HL-60 (cell line): ENCODE measurements at regions not wholly inside any gene's neighbourhood (a gene's known extent, or its start where the extent isn't known, plus 50 kb on each side); places are given as distances from the start of the nearest gene placed in this dataset.

Source experiments
- DNase-seq, 2 experiments: peaks; one replicate each; pipeline ENCODE4 v3.0.0-alpha.2; 2010 to 2020; ENCODE audit warnings: low read depth in 1 of 2, low spot score in 1 of 2
- H3K27ac ChIP-seq: fragments of 250-450 bp; sonication (Bioruptor Pico); replicated peaks from 2 replicates; pipeline ENCODE4 v1.5.1; 2020; ENCODE audit warnings: mild to moderate bottlenecking, moderate library complexity
- H3K27me3 ChIP-seq: fragments of 250-450 bp; sonication (Bioruptor Pico); 2 replicates; pipeline ENCODE4 v1.5.1; 2021; ENCODE audit warnings: mild to moderate bottlenecking, moderate library complexity; ENCODE audit not compliant: insufficient read depth, poor library complexity, severe bottlenecking
- H3K4me3 ChIP-seq: replicated peaks from 2 replicates; pipeline ENCODE4 v1.5.1; 2011; ENCODE audit warnings: mild to moderate bottlenecking, control low read depth, low read length; ENCODE audit not compliant: insufficient read depth
- CTCF ChIP-seq: IDR thresholded peaks from one replicate; pipeline ENCODE4 v1.5.1; 2011; ENCODE audit warnings: low read length, control low read depth, inconsistent platforms; ENCODE audit not compliant: insufficient read depth
- GABPA ChIP-seq: IDR thresholded peaks from 2 replicates; pipeline ENCODE4 v1.6.1; 2012; ENCODE audit warnings: low read depth
- POLR2AphosphoS5 ChIP-seq: IDR thresholded peaks from 2 replicates; pipeline ENCODE4 v1.6.1; 2012; ENCODE audit warnings: low read depth
- REST ChIP-seq: IDR thresholded peaks from 2 replicates; pipeline ENCODE4 v1.6.1; 2012; ENCODE audit warnings: low read depth; ENCODE audit not compliant: insufficient replicate concordance
- SPI1 ChIP-seq: IDR thresholded peaks from 2 replicates; pipeline ENCODE4 v1.6.1; 2012; ENCODE audit warnings: low read depth, mild to moderate bottlenecking, borderline replicate concordance

DNA sequence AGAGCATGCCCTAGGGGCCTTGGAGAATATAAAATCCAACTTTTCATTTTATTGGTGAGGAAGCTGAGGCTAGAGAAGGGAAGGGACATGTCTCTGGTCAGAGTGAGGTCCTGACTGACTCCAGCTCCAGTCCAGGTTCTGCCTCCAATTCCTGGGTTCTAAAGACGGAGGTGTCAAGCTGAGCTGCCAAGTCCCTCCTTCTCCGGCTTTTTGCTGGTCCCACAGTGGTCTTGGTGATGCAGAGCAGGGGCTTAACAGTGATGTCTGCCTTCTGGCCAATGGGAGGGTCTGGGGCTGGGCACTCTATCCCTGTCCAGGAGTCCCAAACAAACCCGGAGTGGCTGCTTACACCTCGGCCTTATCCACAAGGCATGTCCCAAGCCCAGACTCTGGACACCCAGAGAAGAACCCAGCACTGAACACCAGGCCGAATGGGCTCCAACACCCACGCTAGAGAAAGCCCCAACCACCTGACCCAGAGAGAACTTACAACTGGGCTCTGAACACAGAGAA lies 104.8 kb downstream of the EBNA1BP2 start:
- TF ChIP-seq REST = no peak
- TF ChIP-seq POLR2AphosphoS5 = no peak
- no peak for TF ChIP-seq GABPA
- TF ChIP-seq SPI1 = no peak
- no peak for TF ChIP-seq CTCF
- Histone ChIP-seq H3K4me3 (no peak overlapping the region), H3K27ac (no peak overlapping the region), H3K27me3 (peaks cover 11% of the 10 kb centered on the region)
- DNase-seq = no peak

DNA sequence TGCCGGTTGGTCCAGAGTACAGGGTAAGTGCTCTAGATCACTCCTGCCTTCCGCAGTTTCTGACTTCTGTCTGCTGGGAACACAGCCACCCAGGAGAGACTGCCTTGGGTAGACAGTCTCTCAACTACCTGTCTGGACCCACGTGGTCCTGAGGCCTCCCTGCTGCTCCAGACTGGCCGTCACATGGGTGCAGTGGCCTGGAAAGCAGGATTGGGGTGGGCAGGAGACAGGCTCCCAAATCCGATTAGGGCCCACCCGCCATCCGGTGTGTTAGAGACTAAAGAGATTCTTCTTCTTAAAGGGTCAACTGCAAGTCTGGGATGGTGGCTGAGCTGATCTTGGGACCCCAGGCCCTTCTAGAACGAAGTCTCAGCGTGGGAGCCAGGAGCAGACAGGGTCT lies 105.5 kb downstream of the EBNA1BP2 start:
- no peak for TF ChIP-seq REST
- no peak for TF ChIP-seq GABPA
- no peak for TF ChIP-seq CTCF
- TF ChIP-seq SPI1 = no peak
- no peak for TF ChIP-seq POLR2AphosphoS5
- no peak overlapping the region for H3K27ac ChIP-seq
- H3K4me3 ChIP-seq = no peak overlapping the region
- peaks cover 11% of the 10 kb centered on the region for H3K27me3 ChIP-seq
- DNase-seq = no peak

- DNase-seq = no peak
- Histone ChIP-seq H3K27ac (no peak overlapping the region), H3K27me3 (peaks cover 11% of the 10 kb centered on the region), H3K4me3 (no peak overlapping the region)
- no peak for TF ChIP-seq SPI1
- TF ChIP-seq REST = no peak
- no peak for TF ChIP-seq CTCF
- no peak for TF ChIP-seq GABPA
- no peak for TF ChIP-seq POLR2AphosphoS5
These were observed 106.3 kb downstream of the EBNA1BP2 start for GRCh38 chr1:43065616-43066399.
